A549 (cell line): ENCODE measurements at regions not wholly inside any gene's neighbourhood (a gene's known extent, or its start where the extent isn't known, plus 50 kb on each side); places are given as distances from the start of the nearest gene placed in this dataset.

Experiments
- BHLHE40 ChIP-seq: IDR thresholded peaks from 2 replicates; pipeline ENCODE4 v1.6.1; 2012; ENCODE audit warnings: low read depth, low read length, inconsistent platforms
- CBX8 ChIP-seq: fragments of 200-600 bp; sonication (generic); IDR thresholded peaks from 2 replicates; pipeline ENCODE4 v1.6.1; 2016
- MAX ChIP-seq: IDR thresholded peaks from 2 replicates; pipeline ENCODE4 v1.6.1; 2012
- REST ChIP-seq: fragments of 200-600 bp; sonication (generic); IDR thresholded peaks from 2 replicates; pipeline ENCODE4 v1.6.1; 2016; ENCODE audit warnings: antibody characterized with exemption, mild to moderate bottlenecking, moderate library complexity
- SMC3 ChIP-seq: fragments of >200 bp; sonication (Bioruptor Twin); formaldehyde crosslinking; IDR thresholded peaks from 3 replicates; pipeline ENCODE4 v1.6.1; 2018; ENCODE audit warnings: inconsistent platforms
- TF ChIP-seq, protein P1 (sequence below): IDR thresholded peaks from 2 replicates; pipeline ENCODE4 v1.6.1; 2012

DNA sequence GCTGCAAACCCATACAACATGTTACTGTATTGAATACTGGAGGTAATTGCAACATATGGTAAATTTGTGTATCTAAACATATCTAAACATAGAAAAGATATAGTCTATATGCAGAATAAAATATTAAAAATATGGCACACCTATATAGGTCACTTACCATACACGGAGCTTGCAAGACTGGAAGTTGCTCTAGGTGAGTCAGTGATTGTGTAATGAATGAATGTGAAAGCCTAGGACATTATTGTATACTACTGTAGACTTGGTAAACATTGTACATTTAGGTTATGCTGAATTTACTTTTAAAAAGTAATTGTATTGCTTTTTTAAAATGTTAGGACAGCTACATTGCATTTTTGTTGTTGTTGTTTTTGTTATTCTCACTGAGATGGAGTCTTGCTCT, 968.8 kb downstream of the TLE1 start:
- TF ChIP-seq, protein P1, sequence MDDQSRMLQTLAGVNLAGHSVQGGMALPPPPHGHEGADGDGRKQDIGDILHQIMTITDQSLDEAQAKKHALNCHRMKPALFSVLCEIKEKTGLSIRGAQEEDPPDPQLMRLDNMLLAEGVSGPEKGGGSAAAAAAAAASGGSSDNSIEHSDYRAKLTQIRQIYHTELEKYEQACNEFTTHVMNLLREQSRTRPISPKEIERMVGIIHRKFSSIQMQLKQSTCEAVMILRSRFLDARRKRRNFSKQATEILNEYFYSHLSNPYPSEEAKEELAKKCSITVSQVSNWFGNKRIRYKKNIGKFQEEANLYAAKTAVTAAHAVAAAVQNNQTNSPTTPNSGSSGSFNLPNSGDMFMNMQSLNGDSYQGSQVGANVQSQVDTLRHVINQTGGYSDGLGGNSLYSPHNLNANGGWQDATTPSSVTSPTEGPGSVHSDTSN = no peak
- TF ChIP-seq BHLHE40 = no peak
- no peak for TF ChIP-seq REST
- no peak for TF ChIP-seq CBX8
- TF ChIP-seq MAX = no peak
- no peak for TF ChIP-seq SMC3
